OCI-LY3 (cell line): ENCODE measurements at regions not wholly inside any gene's neighbourhood (a gene's known extent, or its start where the extent isn't known, plus 50 kb on each side); places are given as distances from the start of the nearest gene placed in this dataset.

Experiments used
- H2AFZ ChIP-seq: fragments of 200-600, 300-600 bp; shearing (Covaris generic); 2 replicates; pipeline ENCODE4 v1.6.0; 2014; ENCODE audit warnings: antibody characterized with exemption, low read depth, low read length
- H3K27ac ChIP-seq: fragments of 200-600, 300-600 bp; sonication (generic); 2 replicates; pipeline ENCODE4 v1.5.1; 2014; ENCODE audit warnings: mild to moderate bottlenecking, low read length, moderate library complexity, mixed read lengths
- H3K27me3 ChIP-seq: fragments of 200-600, 300-600 bp; sonication (generic); 2 replicates; pipeline ENCODE4 v1.6.1; 2014; ENCODE audit warnings: low read depth, low read length, mixed read lengths
- H3K36me3 ChIP-seq: fragments of 200-600, 300-600 bp; sonication (generic); replicated peaks from 2 replicates; pipeline ENCODE3; 2014; ENCODE audit warnings: low read depth, low read length, mixed read lengths
- H3K4me1 ChIP-seq: fragments of 300-600, 200-600 bp; sonication (generic); 2 replicates; pipeline ENCODE4 v1.6.1; 2014; ENCODE audit warnings: low read length, mixed read lengths
- H3K4me2 ChIP-seq: fragments of 200-600, 300-600 bp; sonication (generic); 2 replicates; pipeline ENCODE4 v1.6.1; 2014; ENCODE audit warnings: low read length, mixed read lengths
- H3K4me3 ChIP-seq: fragments of 300-600, 200-600 bp; sonication (generic); 2 replicates; pipeline ENCODE4 v1.5.1; 2014; ENCODE audit warnings: antibody characterized with exemption, mild to moderate bottlenecking, low read length, moderate library complexity
- H3K79me2 ChIP-seq: fragments of 300-600, 200-600 bp; shearing (Covaris generic); 2 replicates; pipeline ENCODE4 v1.6.1; 2014; ENCODE audit warnings: mild to moderate bottlenecking, low read length, mixed read lengths
- H3K9ac ChIP-seq: fragments of 300-600, 200-600 bp; shearing (Covaris generic); 2 replicates; pipeline ENCODE4 v1.6.0; 2014; ENCODE audit warnings: mild to moderate bottlenecking, low read length, moderate library complexity
- H3K9me3 ChIP-seq: fragments of 200-600, 300-600 bp; shearing (Covaris generic); 2 replicates; pipeline ENCODE4 v1.6.1; 2014; ENCODE audit warnings: low read length, mixed read lengths; ENCODE audit not compliant: insufficient read depth
- H4K20me1 ChIP-seq: fragments of 200-600, 300-600 bp; sonication (generic); 2 replicates; pipeline ENCODE4 v1.6.1; 2016; ENCODE audit warnings: low read length, mixed read lengths; ENCODE audit not compliant: insufficient read depth
- EZH2phosphoT487 ChIP-seq: fragments of 200-600 bp; shearing (Covaris generic); IDR thresholded peaks from 2 replicates; pipeline ENCODE4 v1.6.1; 2018; ENCODE audit warnings: antibody characterized with exemption, mixed run types, low read depth
- TF ChIP-seq, protein P1 (sequence below): fragments of 200-600, 300-600 bp; sonication (generic); IDR thresholded peaks from 2 replicates; pipeline ENCODE4 v1.5.1; 2014; ENCODE audit warnings: antibody characterized with exemption, low read length, low read depth

DNA sequence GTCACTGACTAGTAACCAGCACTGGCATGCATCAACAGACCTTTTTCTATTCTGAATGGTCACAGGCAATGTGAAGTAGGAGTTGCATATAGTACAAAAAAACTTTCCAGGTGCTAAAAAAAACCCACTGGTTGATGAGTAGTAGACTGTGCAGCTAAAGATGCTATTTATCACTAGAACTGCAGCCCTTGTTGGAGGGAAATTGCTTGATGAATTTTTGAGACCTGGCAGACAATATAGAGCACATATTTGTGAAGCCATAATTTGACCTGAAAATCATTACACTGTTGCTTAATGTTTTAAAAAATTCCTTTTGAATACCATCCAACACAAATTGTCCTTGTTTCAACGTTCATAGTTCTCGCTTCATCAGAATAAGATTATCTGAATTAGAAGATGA, 441.0 kb downstream of the KLF12 start:
- TF ChIP-seq, protein P1, sequence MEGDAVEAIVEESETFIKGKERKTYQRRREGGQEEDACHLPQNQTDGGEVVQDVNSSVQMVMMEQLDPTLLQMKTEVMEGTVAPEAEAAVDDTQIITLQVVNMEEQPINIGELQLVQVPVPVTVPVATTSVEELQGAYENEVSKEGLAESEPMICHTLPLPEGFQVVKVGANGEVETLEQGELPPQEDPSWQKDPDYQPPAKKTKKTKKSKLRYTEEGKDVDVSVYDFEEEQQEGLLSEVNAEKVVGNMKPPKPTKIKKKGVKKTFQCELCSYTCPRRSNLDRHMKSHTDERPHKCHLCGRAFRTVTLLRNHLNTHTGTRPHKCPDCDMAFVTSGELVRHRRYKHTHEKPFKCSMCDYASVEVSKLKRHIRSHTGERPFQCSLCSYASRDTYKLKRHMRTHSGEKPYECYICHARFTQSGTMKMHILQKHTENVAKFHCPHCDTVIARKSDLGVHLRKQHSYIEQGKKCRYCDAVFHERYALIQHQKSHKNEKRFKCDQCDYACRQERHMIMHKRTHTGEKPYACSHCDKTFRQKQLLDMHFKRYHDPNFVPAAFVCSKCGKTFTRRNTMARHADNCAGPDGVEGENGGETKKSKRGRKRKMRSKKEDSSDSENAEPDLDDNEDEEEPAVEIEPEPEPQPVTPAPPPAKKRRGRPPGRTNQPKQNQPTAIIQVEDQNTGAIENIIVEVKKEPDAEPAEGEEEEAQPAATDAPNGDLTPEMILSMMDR, result no peak
- no peak for TF ChIP-seq EZH2phosphoT487
- Histone ChIP-seq H3K4me3 (no peak overlapping the region), H3K79me2 (no peaks in the 10 kb centered on the region), H3K27ac (no peak overlapping the region), H3K9me3 (no peaks in the 10 kb centered on the region), H3K36me3 (peaks cover 2% of the 10 kb centered on the region), H2AFZ (no peak overlapping the region), H3K4me1 (no peaks in the 10 kb centered on the region), H3K4me2 (no peak overlapping the region), H4K20me1 (no peaks in the 10 kb centered on the region), H3K9ac (no peak overlapping the region), H3K27me3 (no peaks in the 10 kb centered on the region)

DNA sequence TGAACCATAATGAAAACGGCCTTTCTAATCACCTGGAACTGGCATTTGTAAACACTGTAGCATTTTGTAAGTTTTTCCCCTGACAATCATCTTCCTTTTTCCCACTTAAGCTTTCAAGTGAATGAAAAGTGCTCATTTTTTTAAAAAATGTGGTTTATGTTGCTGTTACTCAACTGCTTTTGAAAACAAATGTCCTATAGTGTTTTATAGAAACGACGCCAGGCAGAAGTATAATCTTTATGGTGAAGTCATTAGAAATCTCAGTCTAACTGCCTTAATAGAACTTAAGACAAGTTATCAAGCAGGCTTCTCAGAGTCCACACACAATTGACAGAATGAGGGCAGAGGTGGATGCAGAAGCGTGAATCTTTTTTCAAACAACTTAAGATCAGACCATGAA, 442.3 kb downstream of the KLF12 start:
- H3K79me2 ChIP-seq, result no peaks in the 10 kb centered on the region
- no peak overlapping the region for H3K27ac ChIP-seq
- peaks cover 2% of the 10 kb centered on the region for H3K36me3 ChIP-seq
- no peak overlapping the region for H3K4me2 ChIP-seq
- H3K9me3 ChIP-seq, result no peaks in the 10 kb centered on the region
- H2AFZ ChIP-seq, result no peak overlapping the region
- no peak for TF ChIP-seq EZH2phosphoT487
- TF ChIP-seq, protein P1, result no peak
- H3K4me1 ChIP-seq, result no peaks in the 10 kb centered on the region
- H3K4me3 ChIP-seq, result no peak overlapping the region
- H4K20me1 ChIP-seq, result no peaks in the 10 kb centered on the region
- no peaks in the 10 kb centered on the region for H3K27me3 ChIP-seq
- no peak overlapping the region for H3K9ac ChIP-seq

DNA sequence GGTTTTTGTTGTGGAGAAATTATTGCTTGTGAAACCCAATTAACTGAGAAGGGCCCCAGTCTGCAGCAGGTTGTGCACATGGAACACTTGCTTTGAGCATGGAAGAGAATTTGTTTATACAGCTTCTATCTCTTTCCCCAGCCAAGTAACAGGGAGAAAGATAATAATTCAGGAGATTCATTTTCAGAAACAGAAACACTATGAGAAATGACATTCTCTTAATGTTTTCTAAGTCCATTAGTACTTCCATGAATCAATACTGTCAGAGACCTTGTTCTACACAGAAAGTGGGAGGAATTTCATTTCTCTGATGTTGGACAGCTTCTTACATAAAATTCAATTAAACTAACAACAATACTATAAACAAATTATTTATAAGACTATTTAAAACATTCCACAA, 446.3 kb downstream of the KLF12 start:
- no peaks in the 10 kb centered on the region for H3K9me3 ChIP-seq
- no peaks in the 10 kb centered on the region for H3K27me3 ChIP-seq
- no peaks in the 10 kb centered on the region for H3K4me1 ChIP-seq
- no peak overlapping the region for H3K9ac ChIP-seq
- H3K79me2 ChIP-seq, result no peaks in the 10 kb centered on the region
- H2AFZ ChIP-seq, result no peak overlapping the region
- H3K36me3 ChIP-seq, result peaks cover under 1% of the 10 kb centered on the region
- no peak overlapping the region for H3K27ac ChIP-seq
- no peak overlapping the region for H3K4me2 ChIP-seq
- H3K4me3 ChIP-seq, result no peak overlapping the region
- TF ChIP-seq, protein P1, result no peak
- TF ChIP-seq EZH2phosphoT487, result no peak
- H4K20me1 ChIP-seq, result no peaks in the 10 kb centered on the region

DNA sequence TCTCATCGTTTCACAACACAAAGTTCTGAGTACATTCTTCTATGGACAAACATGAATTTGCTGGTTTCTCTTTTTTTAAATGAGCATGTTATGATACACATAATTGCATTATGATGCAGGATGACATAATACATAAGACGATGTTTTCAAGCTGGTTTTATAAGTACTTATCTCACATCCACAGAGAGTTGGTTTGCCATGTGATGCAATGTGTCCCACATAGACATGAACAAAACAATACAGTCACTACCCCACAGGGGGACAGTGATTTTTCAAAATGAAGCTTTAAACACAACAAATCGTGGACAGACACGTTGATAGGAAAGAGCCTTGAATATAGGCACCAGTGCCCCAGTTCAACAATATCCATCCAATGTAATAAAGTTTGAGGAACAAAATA, 447.1 kb downstream of the KLF12 start:
- no peaks in the 10 kb centered on the region for H3K4me1 ChIP-seq
- H3K4me3 ChIP-seq, result no peak overlapping the region
- no peak overlapping the region for H3K4me2 ChIP-seq
- no peak overlapping the region for H2AFZ ChIP-seq
- H3K79me2 ChIP-seq, result no peaks in the 10 kb centered on the region
- H3K9me3 ChIP-seq, result no peaks in the 10 kb centered on the region
- H3K9ac ChIP-seq, result no peak overlapping the region
- H3K27me3 ChIP-seq, result no peaks in the 10 kb centered on the region
- TF ChIP-seq EZH2phosphoT487, result no peak
- TF ChIP-seq, protein P1, result no peak
- H3K27ac ChIP-seq, result no peak overlapping the region
- H4K20me1 ChIP-seq, result no peaks in the 10 kb centered on the region
- no peaks in the 10 kb centered on the region for H3K36me3 ChIP-seq
